Endothelial cell of umbilical vein (primary cell): ENCODE measurements at regions not wholly inside any gene's neighbourhood (a gene's known extent, or its start where the extent isn't known, plus 50 kb on each side); places are given as distances from the start of the nearest gene placed in this dataset.

Source experiments
- CTCF ChIP-seq, 2 donors: IDR thresholded peaks; 1 replicate in 1 of 2; 2 replicates in 1 of 2; pipeline ENCODE4 v1.5.1; 2011; ENCODE audit warnings: low read length in 2 of 2, mild to moderate bottlenecking in 2 of 2, moderate library complexity in 2 of 2, control low read depth in 1 of 2, inconsistent platforms in 1 of 2, low read depth in 1 of 2; ENCODE audit not compliant: insufficient read depth in 1 of 2; ENCODE audit errors: extremely low read depth in 1 of 2
- FOS ChIP-seq: IDR thresholded peaks from 2 replicates; pipeline ENCODE4 v1.6.1; 2011; ENCODE audit warnings: mild to moderate bottlenecking, low read length, moderate library complexity, borderline replicate concordance; ENCODE audit not compliant: insufficient read depth
- JUN ChIP-seq: IDR thresholded peaks from 2 replicates; pipeline ENCODE4 v1.6.1; 2011; ENCODE audit warnings: borderline replicate concordance, low read depth; ENCODE audit not compliant: insufficient read length, insufficient read depth
- MAX ChIP-seq: IDR thresholded peaks from 2 replicates; pipeline ENCODE4 v1.6.1; 2011; ENCODE audit not compliant: insufficient read depth, insufficient read length
- POLR2A ChIP-seq: IDR thresholded peaks from 2 replicates; pipeline ENCODE4 v1.6.1; 2012; ENCODE audit warnings: low read depth, mild to moderate bottlenecking, control low read depth, low read length
- POLR2AphosphoS5 ChIP-seq: IDR thresholded peaks from 2 replicates; pipeline ENCODE4 v1.6.1; 2012; ENCODE audit warnings: low read depth, mild to moderate bottlenecking, control low read depth, low read length, moderate library complexity; ENCODE audit not compliant: insufficient read depth

GRCh38 chrX:109873983-109874382, 128.9 kb upstream of the TMEM164 start:
- TF ChIP-seq CTCF (IDR thresholded peaks at IDR 0.05; ENCODE audit: extremely low read depth in 1 of 2, insufficient read depth in 1 of 2, low read depth in 1 of 2, low read length in 2 of 2) (no peak), POLR2A (no peak), POLR2AphosphoS5 (no peak), JUN (no peak), MAX (no peak), FOS (no peak)
